Spleen (tissue), 7 donors: ENCODE measurements at regions not wholly inside any gene's neighbourhood (a gene's known extent, or its start where the extent isn't known, plus 50 kb on each side); places are given as distances from the start of the nearest gene placed in this dataset.

Source experiments
- POLR2A ChIP-seq, 3 donors: fragments of 450-650 bp; IDR thresholded peaks; one replicate each; pipeline ENCODE4 v1.5.1; 2017; ENCODE audit warnings: antibody characterized with exemption in 3 of 3, mild to moderate bottlenecking in 1 of 3
- POLR2AphosphoS5 ChIP-seq, 3 donors: sonication (generic); formaldehyde crosslinking; IDR thresholded peaks; one replicate each; pipeline ENCODE4 v1.5.1; 2017; ENCODE audit warnings: antibody characterized with exemption in 3 of 3
- TF ChIP-seq, protein P1 (sequence below), 11 experiments: fragments of 200-600 bp in 7 of 11; fragments of 450-650 bp in 4 of 11; sonication (generic) in 4 of 11; IDR thresholded peaks in 8 of 11; conservative IDR thresholded peaks in 3 of 11; 1 replicate in 7 of 11; 2 replicates in 4 of 11; pipeline versions ENCODE4 v1.4.0 to v1.8.0; 2016 to 2021; ENCODE audit warnings: antibody characterized with exemption in 11 of 11, inconsistent platforms in 4 of 11, mild to moderate bottlenecking in 1 of 11
- donor health status: DM: no; HTN: no; CAD: no; lungs with moderate emphysema.
- donor health status: DM: no; HTN: no; CAD: no.
- donor health status: DM: no; HTN: no; CAD: no.

DNA sequence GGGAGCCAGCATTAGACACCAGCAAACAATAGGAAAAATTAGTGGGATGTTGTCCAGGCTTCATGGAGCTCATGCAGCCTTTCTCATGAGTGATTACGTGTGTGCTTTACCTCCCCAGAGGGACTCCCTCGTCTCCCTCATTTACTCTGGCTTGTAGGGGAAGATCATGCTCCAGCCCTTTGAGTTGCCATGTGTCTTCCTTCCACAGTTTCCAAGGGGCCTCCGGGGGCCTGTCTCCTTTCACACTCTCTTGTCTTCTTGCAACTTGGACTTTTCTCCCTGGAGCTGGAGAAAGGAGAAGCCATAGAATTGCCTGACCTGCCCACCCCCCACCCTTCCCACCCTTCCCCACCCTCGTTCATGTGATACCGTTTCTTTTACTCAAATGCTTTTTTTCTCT lies 98.7 kb downstream of the FAM43A start:
- no peak for TF ChIP-seq POLR2AphosphoS5 (IDR thresholded peaks at IDR 0.05)
- TF ChIP-seq, protein P1, sequence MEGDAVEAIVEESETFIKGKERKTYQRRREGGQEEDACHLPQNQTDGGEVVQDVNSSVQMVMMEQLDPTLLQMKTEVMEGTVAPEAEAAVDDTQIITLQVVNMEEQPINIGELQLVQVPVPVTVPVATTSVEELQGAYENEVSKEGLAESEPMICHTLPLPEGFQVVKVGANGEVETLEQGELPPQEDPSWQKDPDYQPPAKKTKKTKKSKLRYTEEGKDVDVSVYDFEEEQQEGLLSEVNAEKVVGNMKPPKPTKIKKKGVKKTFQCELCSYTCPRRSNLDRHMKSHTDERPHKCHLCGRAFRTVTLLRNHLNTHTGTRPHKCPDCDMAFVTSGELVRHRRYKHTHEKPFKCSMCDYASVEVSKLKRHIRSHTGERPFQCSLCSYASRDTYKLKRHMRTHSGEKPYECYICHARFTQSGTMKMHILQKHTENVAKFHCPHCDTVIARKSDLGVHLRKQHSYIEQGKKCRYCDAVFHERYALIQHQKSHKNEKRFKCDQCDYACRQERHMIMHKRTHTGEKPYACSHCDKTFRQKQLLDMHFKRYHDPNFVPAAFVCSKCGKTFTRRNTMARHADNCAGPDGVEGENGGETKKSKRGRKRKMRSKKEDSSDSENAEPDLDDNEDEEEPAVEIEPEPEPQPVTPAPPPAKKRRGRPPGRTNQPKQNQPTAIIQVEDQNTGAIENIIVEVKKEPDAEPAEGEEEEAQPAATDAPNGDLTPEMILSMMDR (IDR thresholded peaks at IDR 0.05 in 8 of 11, conservative IDR thresholded peaks at IDR 0.05 in 3 of 11), result no peak
- no peak for TF ChIP-seq POLR2A (IDR thresholded peaks at IDR 0.05)
